HFF-Myc (cell line): ENCODE measurements at regions not wholly inside any gene's neighbourhood (a gene's known extent, or its start where the extent isn't known, plus 50 kb on each side); places are given as distances from the start of the nearest gene placed in this dataset.

Experiments
- DNase-seq: peaks from one replicate; pipeline ENCODE4 v3.0.0-alpha.2; 2011; ENCODE audit warnings: low read depth; ENCODE audit errors: extremely low read depth
- H3K4me3 ChIP-seq: replicated peaks from 2 replicates; pipeline ENCODE4 v1.5.1; 2011; ENCODE audit warnings: low read depth, mild to moderate bottlenecking, control low read depth, low read length
- TF ChIP-seq, protein P1 (sequence below): IDR thresholded peaks from 2 replicates; pipeline ENCODE4 v1.5.1; 2012; ENCODE audit warnings: mild to moderate bottlenecking, low read depth, low read length, control low read depth; ENCODE audit errors: missing control alignments

DNA sequence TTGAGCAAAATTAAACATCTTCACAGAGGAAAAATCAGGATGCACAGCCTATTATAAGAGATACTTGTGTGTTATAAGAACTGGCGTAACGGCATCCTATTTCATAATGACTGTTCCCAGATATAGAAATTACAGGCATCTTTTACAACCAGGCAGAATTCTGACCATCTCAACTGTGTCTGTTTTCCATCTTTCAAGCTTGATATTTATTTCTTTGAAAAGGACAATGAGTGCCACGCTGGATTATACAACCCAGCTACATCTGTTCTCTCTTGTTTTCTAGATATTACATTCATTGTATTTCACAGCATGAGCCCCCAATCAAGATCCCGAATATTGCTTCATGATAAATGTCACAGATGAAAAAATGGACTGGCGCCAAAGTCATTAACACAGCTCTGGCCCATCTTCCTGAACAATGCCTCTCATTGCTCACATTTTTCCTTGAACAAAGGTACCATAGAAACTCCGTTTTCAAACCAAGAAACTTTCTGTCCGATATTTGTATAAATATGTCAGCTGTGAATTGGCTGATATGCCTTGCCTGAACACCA lies 420.6 kb downstream of the TBL1XR1 start:
- H3K4me3 ChIP-seq, result no peak overlapping the region
- TF ChIP-seq, protein P1, sequence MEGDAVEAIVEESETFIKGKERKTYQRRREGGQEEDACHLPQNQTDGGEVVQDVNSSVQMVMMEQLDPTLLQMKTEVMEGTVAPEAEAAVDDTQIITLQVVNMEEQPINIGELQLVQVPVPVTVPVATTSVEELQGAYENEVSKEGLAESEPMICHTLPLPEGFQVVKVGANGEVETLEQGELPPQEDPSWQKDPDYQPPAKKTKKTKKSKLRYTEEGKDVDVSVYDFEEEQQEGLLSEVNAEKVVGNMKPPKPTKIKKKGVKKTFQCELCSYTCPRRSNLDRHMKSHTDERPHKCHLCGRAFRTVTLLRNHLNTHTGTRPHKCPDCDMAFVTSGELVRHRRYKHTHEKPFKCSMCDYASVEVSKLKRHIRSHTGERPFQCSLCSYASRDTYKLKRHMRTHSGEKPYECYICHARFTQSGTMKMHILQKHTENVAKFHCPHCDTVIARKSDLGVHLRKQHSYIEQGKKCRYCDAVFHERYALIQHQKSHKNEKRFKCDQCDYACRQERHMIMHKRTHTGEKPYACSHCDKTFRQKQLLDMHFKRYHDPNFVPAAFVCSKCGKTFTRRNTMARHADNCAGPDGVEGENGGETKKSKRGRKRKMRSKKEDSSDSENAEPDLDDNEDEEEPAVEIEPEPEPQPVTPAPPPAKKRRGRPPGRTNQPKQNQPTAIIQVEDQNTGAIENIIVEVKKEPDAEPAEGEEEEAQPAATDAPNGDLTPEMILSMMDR, result no peak
- DNase-seq, result no peak

DNA sequence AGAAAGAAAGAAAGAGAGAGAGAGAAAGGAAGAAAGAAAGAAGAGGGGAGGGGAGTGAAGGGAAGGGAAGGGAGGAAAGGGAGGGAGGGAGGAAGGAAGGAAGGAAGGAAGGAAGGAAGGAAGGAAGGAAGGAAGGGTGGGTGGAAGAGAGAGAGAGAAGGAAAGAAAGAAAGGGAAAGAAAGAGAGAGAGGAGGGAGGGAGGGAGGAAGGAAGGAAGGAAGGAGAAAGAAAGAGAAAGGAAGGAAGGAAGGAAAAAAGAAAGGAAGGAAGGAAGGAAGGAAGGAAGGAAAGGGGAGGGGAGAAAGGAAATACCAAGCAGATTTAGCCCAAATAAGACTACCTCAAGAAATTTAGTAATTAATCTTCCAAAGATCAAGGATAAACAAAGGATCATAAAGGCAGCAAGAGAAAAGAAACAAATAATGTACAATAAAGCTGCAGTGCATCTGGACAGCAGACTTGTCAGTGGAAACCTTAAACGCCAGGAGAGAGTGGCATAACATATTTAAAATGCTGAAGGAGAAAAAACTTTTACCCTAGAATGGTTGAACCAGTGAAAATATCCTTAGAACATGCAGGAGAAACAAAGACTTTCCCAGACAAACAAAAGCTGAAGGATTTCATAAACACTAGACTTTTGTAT lies 427.6 kb downstream of the TBL1XR1 start:
- H3K4me3 ChIP-seq, result no peak overlapping the region
- TF ChIP-seq, protein P1, result no peak
- no peak for DNase-seq

DNA sequence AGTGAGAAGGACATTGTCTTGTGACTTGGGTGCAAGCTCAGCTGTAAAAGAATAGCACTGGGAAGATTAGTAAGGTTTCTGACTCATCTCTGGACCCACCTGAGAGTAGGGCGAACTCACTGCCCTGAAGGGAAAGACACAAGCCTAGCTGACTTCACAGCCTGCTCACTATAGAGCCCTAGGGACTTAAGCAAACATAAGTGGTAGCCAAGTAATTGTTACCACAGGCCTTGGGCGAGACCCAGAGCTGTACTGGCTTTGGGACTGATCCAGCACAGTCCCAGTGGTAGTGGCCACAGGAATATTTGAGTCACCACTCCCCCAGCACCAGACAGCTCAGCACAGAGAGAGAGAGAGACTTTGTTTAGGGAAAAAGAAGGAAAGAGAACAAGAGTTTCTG lies 429.9 kb downstream of the TBL1XR1 start:
- DNase-seq, result no peak
- TF ChIP-seq, protein P1, result no peak
- no peak overlapping the region for H3K4me3 ChIP-seq

DNA sequence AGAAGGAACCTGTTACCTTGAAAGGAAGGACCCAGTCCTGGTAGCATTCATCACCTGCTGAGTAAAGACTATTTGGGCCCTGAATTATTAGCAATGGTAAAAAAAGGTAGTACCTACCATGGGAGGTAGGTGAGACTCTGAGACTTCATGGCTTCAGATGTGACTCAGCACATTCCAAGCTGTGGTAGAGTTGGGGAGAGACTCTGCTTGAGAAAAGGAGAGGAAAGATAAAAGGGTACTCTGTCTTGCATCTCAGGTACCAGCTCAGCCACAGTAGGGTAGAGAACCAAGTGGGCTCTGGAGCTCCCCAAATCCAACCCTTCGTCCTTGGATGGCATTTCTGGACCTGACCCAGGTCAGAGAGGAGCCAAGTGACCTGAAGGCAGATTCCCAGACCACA lies 430.4 kb downstream of the TBL1XR1 start:
- no peak overlapping the region for H3K4me3 ChIP-seq
- no peak for DNase-seq
- TF ChIP-seq, protein P1, result no peak

DNA sequence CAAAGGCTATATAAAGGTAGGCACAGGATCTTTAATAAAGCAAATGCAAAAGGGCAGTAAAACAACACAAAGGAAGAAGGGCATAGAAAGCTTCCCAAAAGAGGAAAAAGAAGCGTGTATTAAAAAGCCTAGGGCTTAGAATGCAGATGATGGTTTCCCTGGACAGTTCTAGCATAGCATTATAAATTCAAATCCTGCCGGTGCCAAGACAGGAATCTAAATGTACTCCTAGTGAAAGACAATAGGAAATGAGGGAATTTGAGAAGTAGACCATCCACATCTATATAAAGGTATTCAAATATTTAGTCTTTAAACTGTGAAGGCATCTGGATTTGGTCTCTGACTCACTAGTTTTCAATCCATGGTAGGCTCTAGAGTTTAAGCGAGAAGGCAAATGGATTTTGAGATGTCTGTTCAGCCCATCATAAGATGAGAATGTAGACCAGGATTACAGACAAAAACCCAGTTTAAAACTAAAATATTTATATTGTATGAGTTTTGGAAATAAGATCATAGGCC lies 431.8 kb downstream of the TBL1XR1 start:
- TF ChIP-seq, protein P1, result no peak
- DNase-seq, result no peak
- no peak overlapping the region for H3K4me3 ChIP-seq

DNA sequence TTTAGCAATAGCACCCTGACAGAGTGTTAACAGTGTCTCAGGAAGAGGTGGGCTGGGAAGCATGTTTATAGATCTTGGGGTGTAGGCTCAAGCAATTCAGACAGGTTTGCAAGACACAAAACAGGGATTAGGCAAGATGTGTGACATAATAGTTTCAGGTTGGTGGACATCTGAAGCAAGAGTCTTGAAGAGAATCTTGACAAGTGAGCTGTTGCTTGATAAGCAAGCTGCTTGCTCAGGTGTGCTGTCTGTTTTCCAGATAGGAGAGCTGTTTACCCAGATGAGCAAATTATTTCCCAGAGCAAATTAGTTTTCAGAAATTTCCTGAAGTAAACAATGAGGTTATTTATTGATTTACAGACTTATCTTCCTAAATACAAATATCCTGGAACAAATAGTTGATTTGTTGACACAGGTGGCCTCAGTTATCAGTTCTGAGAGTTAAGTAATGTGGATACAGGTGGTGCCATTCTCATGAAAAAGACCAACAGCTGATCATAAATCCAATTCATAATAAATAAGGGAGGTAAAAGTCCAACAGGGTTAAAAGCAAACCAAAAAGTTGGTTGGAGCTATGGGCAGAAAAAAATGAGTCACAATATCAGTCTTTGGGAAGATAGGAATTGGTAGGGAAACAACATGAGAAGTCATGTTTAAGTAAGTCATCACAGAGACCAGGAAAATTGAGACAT lies 437.3 kb downstream of the TBL1XR1 start:
- TF ChIP-seq, protein P1, result no peak
- no peak for DNase-seq
- no peak overlapping the region for H3K4me3 ChIP-seq
